Transverse colon (tissue), 4 donors: ENCODE measurements at regions not wholly inside any gene's neighbourhood (a gene's known extent, or its start where the extent isn't known, plus 50 kb on each side); places are given as distances from the start of the nearest gene placed in this dataset.

Source experiments
- DNase-seq: peaks from one replicate; pipeline ENCODE4 v3.0.0-alpha.2; 2019
- H3K27ac ChIP-seq, 4 donors: fragments of 200-600 bp; sonication (generic); 2 replicates each; pipeline ENCODE4 v1.5.1; 2016 to 2018; ENCODE audit warnings: inconsistent platforms in 4 of 4
- H3K27me3 ChIP-seq: fragments of 200-600 bp; sonication (generic); 2 replicates; pipeline ENCODE4 v1.5.1; 2017; ENCODE audit warnings: inconsistent platforms
- H3K36me3 ChIP-seq, 4 donors: fragments of 200-600 bp; sonication (generic); 2 replicates each; pipeline ENCODE4 v1.5.1; 2017 to 2019; ENCODE audit warnings: inconsistent platforms in 4 of 4
- H3K4me1 ChIP-seq, 4 donors: fragments of 200-600 bp; sonication (generic); 2 replicates each; pipeline ENCODE4 v1.5.1; 2017 to 2020; ENCODE audit warnings: inconsistent platforms in 4 of 4
- H3K4me3 ChIP-seq, 4 donors: fragments of 200-600 bp; sonication (generic); 1 replicate in 1 of 4; 2 replicates in 3 of 4; pipeline versions ENCODE4 v1.5.1 to v1.6.1; 2017 to 2019; ENCODE audit warnings: inconsistent platforms in 4 of 4
- H3K9me3 ChIP-seq, 2 donors: fragments of 200-600 bp; sonication (generic); 2 replicates each; pipeline ENCODE4 v1.5.1; 2017 to 2019; ENCODE audit warnings: inconsistent platforms in 2 of 2
- EP300 ChIP-seq: sonication (generic); formaldehyde crosslinking; IDR thresholded peaks from one replicate; pipeline ENCODE4 v1.6.1; 2017; ENCODE audit warnings: antibody characterized with exemption, low read depth
- POLR2A ChIP-seq: fragments of 450-650 bp; IDR thresholded peaks from one replicate; pipeline ENCODE4 v1.6.1; 2016; ENCODE audit warnings: antibody characterized with exemption, mild to moderate bottlenecking, moderate library complexity
- POLR2AphosphoS5 ChIP-seq, 3 donors: sonication (generic); formaldehyde crosslinking; IDR thresholded peaks; one replicate each; pipeline ENCODE4 v1.6.1; 2016; ENCODE audit warnings: antibody characterized with exemption in 3 of 3
- WGBS, 2 donors: methylation state at CpG; one replicate each; pipeline ENCODE4 v1.1.5; 2018; ENCODE audit warnings: low coverage in 1 of 2; 5-methylcytosine and 5-hydroxymethylcytosine counted together
- in situ Hi-C, 4 donors: fragments of 200-750 bp; cut with MboI; loops; one replicate each; pipeline versions ENCODE4 v1.15.0 to v1.15.1; 2017; ENCODE audit warnings: low sequenced_read_pairs in 3 of 4, low pct_ligation_motif_present in 1 of 4, low pct_unique_long_range_greater_than_20kb in 1 of 4
- intact Hi-C: fragments of 100-400 bp; cut with DNase I; formaldehyde crosslinking; loops from one replicate; pipeline ENCODE4 v1.15.1; 2023; ENCODE audit warnings: low total_unique reads
- TF ChIP-seq, protein P1 (sequence below), 5 experiments: fragments of 200-600 bp in 3 of 5; fragments of 450-650 bp in 2 of 5; sonication (generic) in 3 of 5; IDR thresholded peaks; 1 replicate in 2 of 5; 2 replicates in 3 of 5; pipeline ENCODE4 v1.5.1; 2016 to 2017; ENCODE audit warnings: antibody characterized with exemption in 5 of 5, inconsistent platforms in 3 of 5, mild to moderate bottlenecking in 2 of 5, moderate library complexity in 1 of 5

DNA sequence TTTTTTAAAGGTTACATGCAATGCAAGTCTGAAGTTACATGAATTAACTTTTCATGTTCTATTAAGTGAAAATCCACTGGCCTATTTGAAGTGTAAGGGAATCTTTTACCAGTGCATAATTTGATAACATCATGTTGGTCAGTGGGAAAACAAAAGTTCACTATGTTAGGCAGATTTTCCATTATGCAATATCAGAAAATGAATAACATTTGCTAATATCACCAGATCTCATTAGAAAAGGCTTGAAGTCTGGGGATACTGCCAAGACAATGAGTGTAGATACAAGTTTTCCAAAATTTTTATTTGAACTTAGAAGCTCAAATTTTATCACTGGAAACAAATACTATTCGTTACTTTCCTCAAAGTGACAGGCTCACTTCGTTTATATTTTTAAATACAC is 296.4 kb upstream of the CDH4 start:
- no peak for DNase-seq
- no peak overlapping the region for H3K4me3 ChIP-seq
- intact Hi-C loops (no loop called here), in situ Hi-C loops (loop anchor here in 1 of 4 donors (25.0 kb wide), 1 partner anchor 93 kb away; no protein-coding TSS in a partner anchor)
- H3K27me3 ChIP-seq = no peaks in the 10 kb centered on the region
- H3K36me3 ChIP-seq = no peaks in the 10 kb centered on the region
- no peaks in the 10 kb centered on the region for H3K4me1 ChIP-seq
- H3K9me3 ChIP-seq = no peaks in the 10 kb centered on the region
- H3K27ac ChIP-seq = no peak overlapping the region
- no peak for TF ChIP-seq POLR2A
- TF ChIP-seq EP300 = no peak
- TF ChIP-seq, protein P1, sequence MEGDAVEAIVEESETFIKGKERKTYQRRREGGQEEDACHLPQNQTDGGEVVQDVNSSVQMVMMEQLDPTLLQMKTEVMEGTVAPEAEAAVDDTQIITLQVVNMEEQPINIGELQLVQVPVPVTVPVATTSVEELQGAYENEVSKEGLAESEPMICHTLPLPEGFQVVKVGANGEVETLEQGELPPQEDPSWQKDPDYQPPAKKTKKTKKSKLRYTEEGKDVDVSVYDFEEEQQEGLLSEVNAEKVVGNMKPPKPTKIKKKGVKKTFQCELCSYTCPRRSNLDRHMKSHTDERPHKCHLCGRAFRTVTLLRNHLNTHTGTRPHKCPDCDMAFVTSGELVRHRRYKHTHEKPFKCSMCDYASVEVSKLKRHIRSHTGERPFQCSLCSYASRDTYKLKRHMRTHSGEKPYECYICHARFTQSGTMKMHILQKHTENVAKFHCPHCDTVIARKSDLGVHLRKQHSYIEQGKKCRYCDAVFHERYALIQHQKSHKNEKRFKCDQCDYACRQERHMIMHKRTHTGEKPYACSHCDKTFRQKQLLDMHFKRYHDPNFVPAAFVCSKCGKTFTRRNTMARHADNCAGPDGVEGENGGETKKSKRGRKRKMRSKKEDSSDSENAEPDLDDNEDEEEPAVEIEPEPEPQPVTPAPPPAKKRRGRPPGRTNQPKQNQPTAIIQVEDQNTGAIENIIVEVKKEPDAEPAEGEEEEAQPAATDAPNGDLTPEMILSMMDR (IDR thresholded peaks at IDR 0.05) = no peak
- no peak for TF ChIP-seq POLR2AphosphoS5 (IDR thresholded peaks at IDR 0.05)
- 27 to 45% methylated on average over 2 of the region's 2 CpGs for WGBS, 2 donors

DNA sequence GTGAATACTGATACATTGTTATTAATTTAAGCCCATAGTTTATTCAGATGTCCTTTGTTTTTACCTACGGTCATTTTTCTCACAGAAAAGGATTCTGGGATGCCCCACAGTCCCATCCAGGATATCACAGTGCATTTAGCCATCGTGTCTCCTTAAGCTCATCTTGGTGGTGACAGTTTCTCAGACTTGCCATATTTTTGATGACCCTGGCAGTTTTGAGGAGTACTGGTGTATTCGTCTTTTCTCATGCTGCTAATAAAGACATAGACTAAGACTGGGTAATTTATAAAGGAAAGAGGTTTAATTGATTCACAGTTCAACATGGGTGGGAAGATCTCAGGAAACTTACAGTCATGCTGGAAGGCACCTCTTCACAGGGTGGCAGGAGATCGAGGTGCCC is 295.9 kb upstream of the CDH4 start:
- TF ChIP-seq POLR2AphosphoS5 (IDR thresholded peaks at IDR 0.05) (no peak), EP300 (no peak), POLR2A (no peak)
- TF ChIP-seq, protein P1 (IDR thresholded peaks at IDR 0.05) = no peak
- Histone ChIP-seq H3K27me3 (no peaks in the 10 kb centered on the region), H3K9me3 (no peaks in the 10 kb centered on the region), H3K36me3 (no peaks in the 10 kb centered on the region), H3K4me3 (no peak overlapping the region), H3K4me1 (no peaks in the 10 kb centered on the region), H3K27ac (no peak overlapping the region)
- in situ Hi-C loops (loop anchor here in 1 of 4 donors (25.0 kb wide), 1 partner anchor 94 kb away; no protein-coding TSS in a partner anchor), intact Hi-C loops (no loop called here)
- no peak for DNase-seq
- WGBS, 2 donors = 54 to 67% methylated on average over 4 of the region's 4 CpGs

DNA sequence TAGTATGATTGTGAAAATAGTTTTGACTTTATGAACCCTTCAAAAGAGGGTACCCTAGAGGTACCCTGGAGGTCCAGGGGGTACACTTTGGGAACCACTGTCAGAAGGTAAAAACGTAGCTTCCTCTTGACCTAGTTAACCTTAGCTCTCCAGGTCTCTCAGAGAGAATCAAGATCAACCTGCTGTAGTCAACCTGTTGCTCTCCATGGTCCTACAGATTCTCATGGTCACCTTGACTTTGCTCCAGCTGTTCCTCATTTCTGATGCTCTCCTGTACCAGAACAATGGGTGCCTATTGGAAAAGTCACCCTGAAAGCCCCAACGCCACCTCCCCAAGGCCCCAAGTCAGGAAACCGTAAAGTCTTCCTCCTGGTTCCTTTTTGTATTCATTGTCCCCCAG is 294.4 kb upstream of the CDH4 start:
- TF ChIP-seq POLR2A = no peak
- TF ChIP-seq, protein P1 (IDR thresholded peaks at IDR 0.05) = no peak
- no peak for TF ChIP-seq EP300
- TF ChIP-seq POLR2AphosphoS5 (IDR thresholded peaks at IDR 0.05) = no peak
- no peak for DNase-seq
- WGBS, 2 donors = 45 to 64% methylated on average over 3 of the region's 3 CpGs
- Histone ChIP-seq H3K27me3 (no peaks in the 10 kb centered on the region), H3K36me3 (no peaks in the 10 kb centered on the region), H3K4me3 (no peak overlapping the region), H3K4me1 (no peaks in the 10 kb centered on the region), H3K9me3 (no peaks in the 10 kb centered on the region), H3K27ac (no peak overlapping the region)
- in situ Hi-C loops (loop anchor here in 1 of 4 donors (25.0 kb wide), 1 partner anchor 95 kb away; no protein-coding TSS in a partner anchor), intact Hi-C loops (no loop called here)

DNA sequence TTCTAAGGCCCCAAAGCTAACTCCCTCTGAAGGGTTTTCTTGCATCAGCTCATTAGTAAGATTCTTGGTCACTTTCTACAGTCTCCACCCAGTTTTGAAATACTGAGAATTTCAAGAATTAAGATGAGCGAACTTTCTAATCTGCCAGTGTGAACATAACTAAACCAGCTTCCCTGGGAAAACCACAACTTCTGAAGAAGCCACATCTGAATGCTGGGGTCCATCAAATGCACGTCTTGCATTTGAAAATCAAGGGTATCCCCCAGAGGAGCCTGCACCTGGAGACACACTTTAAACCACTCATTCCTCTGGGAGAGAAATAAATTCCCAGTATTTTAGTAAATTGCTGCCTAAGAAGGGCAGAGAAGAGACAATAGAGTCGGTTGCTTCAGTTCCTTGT is 292.1 kb upstream of the CDH4 start:
- intact Hi-C loops (no loop called here), in situ Hi-C loops (loop anchor here in 1 of 4 donors (25.0 kb wide), 1 partner anchor 98 kb away; no protein-coding TSS in a partner anchor)
- DNase-seq = no peak

More for the DNA sequence above, 292.1 kb upstream of the CDH4 start:
- H3K27me3 ChIP-seq = no peaks in the 10 kb centered on the region
- H3K4me3 ChIP-seq = no peak overlapping the region
- H3K27ac ChIP-seq = no peak overlapping the region
- H3K36me3 ChIP-seq = no peaks in the 10 kb centered on the region
- no peaks in the 10 kb centered on the region for H3K4me1 ChIP-seq
- H3K9me3 ChIP-seq = no peaks in the 10 kb centered on the region
- WGBS, 2 donors = 52 to 65% methylated on average over 2 to 3 of the region's 3 CpGs
- TF ChIP-seq POLR2A (no peak), POLR2AphosphoS5 (IDR thresholded peaks at IDR 0.05) (no peak), EP300 (no peak)
- TF ChIP-seq, protein P1 (IDR thresholded peaks at IDR 0.05) = no peak
